PC-3 (cell line): ENCODE measurements at regions not wholly inside any gene's neighbourhood (a gene's known extent, or its start where the extent isn't known, plus 50 kb on each side); places are given as distances from the start of the nearest gene placed in this dataset.
A peak's percentile ranks its signal among the peaks of the same experiment; 100 is the strongest.

Experiments
- ATAC-seq: fragments of 200-7000 bp; cut with Tn5 transposase; 2 replicates; pipeline ENCODE4 v1.9.1; 2020; ENCODE audit warnings: mild to moderate bottlenecking, moderate library complexity
- BruUV-seq: library from RNA; stranded (reverse); fragments of 400-500 nt; replicated peaks from 2 replicates; lab custom pipeline; 2021; lab: Mats Ljungman, UMichigan
- CTCF ChIA-PET: fragments of 300-600 bp; sonication (Branson Sonifier 250); formaldehyde crosslinking; loops from one replicate; lab custom pipeline; 2022; ENCODE audit warnings: antibody characterized with exemption; lab: Charles Lee
- POLR2A ChIA-PET: fragments of 300-600 bp; sonication (Branson Sonifier 250); formaldehyde crosslinking; loops from one replicate; lab custom pipeline; 2022; ENCODE audit warnings: antibody characterized with exemption; ENCODE audit not compliant: unreplicated experiment; lab: Charles Lee
- DNase-seq: peaks from one replicate; pipeline ENCODE4 v3.0.0-alpha.2; 2015
- H2AFZ ChIP-seq: fragments of 300-600 bp; sonication (generic); 2 replicates; pipeline ENCODE4 v1.6.0; 2016; ENCODE audit warnings: antibody characterized with exemption, low read length
- H3F3A ChIP-seq: fragments of 300-600 bp; sonication (generic); one replicate; pipeline ENCODE4 v1.6.0; 2017; ENCODE audit warnings: antibody characterized with exemption, low read length, control low read depth, mild to moderate bottlenecking; ENCODE audit not compliant: unreplicated experiment
- H3K27ac ChIP-seq: fragments of 300-600 bp; sonication (generic); 2 replicates; pipeline ENCODE4 v1.5.1; 2016; ENCODE audit warnings: mild to moderate bottlenecking, low read length
- H3K27me3 ChIP-seq: fragments of 300-600 bp; sonication (generic); 2 replicates; pipeline ENCODE4 v1.6.1; 2016; ENCODE audit warnings: low read length, mixed read lengths
- H3K36me3 ChIP-seq: fragments of 300-600 bp; sonication (generic); 2 replicates; pipeline ENCODE4 v1.6.1; 2016; ENCODE audit warnings: low read depth, mixed run types, low read length, mixed read lengths
- H3K4me1 ChIP-seq: fragments of 300-600 bp; sonication (generic); 2 replicates; pipeline ENCODE4 v1.5.1; 2016; ENCODE audit warnings: low read length; ENCODE audit not compliant: insufficient read depth
- H3K4me2 ChIP-seq: fragments of 300-600 bp; sonication (generic); 2 replicates; pipeline ENCODE4 v1.6.0; 2016; ENCODE audit warnings: low read length
- H3K4me3 ChIP-seq: fragments of 300-600 bp; sonication (generic); 2 replicates; pipeline ENCODE4 v1.5.1; 2016; ENCODE audit warnings: mild to moderate bottlenecking, low read length, mixed read lengths
- H3K79me2 ChIP-seq: fragments of 300-600 bp; sonication (generic); 2 replicates; pipeline ENCODE4 v1.6.1; 2017; ENCODE audit warnings: low read length, mixed read lengths
- H3K9ac ChIP-seq: fragments of 300-600 bp; sonication (generic); 2 replicates; pipeline ENCODE4 v1.6.0; 2016; ENCODE audit warnings: mild to moderate bottlenecking, low read length
- H3K9me2 ChIP-seq: fragments of 300-600 bp; sonication (generic); replicated peaks from 2 replicates; pipeline ENCODE4 v1.6.1; 2016; ENCODE audit warnings: mixed run types, low read length, mixed read lengths
- H3K9me3 ChIP-seq: fragments of 300-600 bp; sonication (generic); 2 replicates; pipeline ENCODE4 v1.6.1; 2016; ENCODE audit warnings: low read length, mixed read lengths
- H4K20me1 ChIP-seq: fragments of 300-600 bp; sonication (generic); 2 replicates; pipeline ENCODE4 v1.6.1; 2016; ENCODE audit warnings: low read length, mixed read lengths
- CTCF ChIP-seq: fragments of 300-600 bp; sonication (generic); conservative IDR thresholded peaks from 2 replicates; pipeline ENCODE4 v1.5.1; 2017; ENCODE audit warnings: antibody characterized with exemption, low read depth, mild to moderate bottlenecking, low read length
- EZH2 ChIP-seq: fragments of 300-600 bp; sonication (generic); IDR thresholded peaks from one replicate; pipeline ENCODE4 v1.6.1; 2017; ENCODE audit warnings: antibody characterized with exemption, mild to moderate bottlenecking, low read length; ENCODE audit not compliant: unreplicated experiment
- EZH2phosphoT487 ChIP-seq: fragments of 300-600 bp; sonication (generic); IDR thresholded peaks from 2 replicates; pipeline ENCODE4 v1.6.1; 2018; ENCODE audit warnings: mild to moderate bottlenecking, antibody characterized with exemption, low read length, borderline replicate concordance
- intact Hi-C: fragments of 100-400 bp; cut with micrococcal nuclease; formaldehyde crosslinking; loops from 2 replicates; pipeline ENCODE4 v1.9.0; 2023

DNA sequence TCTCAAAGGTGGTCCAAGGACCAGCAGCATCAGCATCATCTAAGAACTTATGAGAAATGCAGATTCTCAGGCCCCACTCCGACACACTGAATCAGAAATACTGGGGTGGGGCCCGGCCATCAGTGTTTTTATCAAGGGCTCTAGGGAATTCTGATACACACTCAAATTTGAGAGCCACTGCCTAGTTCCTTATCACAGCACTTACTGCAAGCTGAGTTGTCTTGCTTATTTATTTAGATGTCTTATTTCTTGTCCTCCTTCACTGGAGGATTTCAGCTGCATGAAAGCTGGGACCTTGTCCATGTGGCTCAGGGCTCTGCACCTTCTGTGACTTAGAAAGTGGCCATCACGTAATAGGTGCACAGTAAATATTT is 139.4 kb upstream of the RREB1 start:
- intact Hi-C loops: no loop called here
- H4K20me1 ChIP-seq: no peaks in the 10 kb centered on the region
- no peaks in the 10 kb centered on the region for H3K9me2 ChIP-seq
- H3K9me3 ChIP-seq: no peaks in the 10 kb centered on the region
- no peak overlapping the region for H3K4me2 ChIP-seq
- no peaks in the 10 kb centered on the region for H3K79me2 ChIP-seq
- no peak for TF ChIP-seq EZH2
- no peak for TF ChIP-seq CTCF
- no peak for TF ChIP-seq EZH2phosphoT487
- peaks cover 54% of the 10 kb centered on the region for H3K4me1 ChIP-seq
- H3K27ac ChIP-seq: peak overlapping the region; percentile 85
- no peak overlapping the region for H2AFZ ChIP-seq
- no TSS peak for BruUV-seq
- ChIA-PET POLR2A (no interaction called here), CTCF (interaction anchor here (0.7 kb wide), 1 partner anchor 307 kb away, joined by 3 read pairs; no protein-coding TSS in a partner anchor)
- no peak overlapping the region for H3K4me3 ChIP-seq
- H3F3A ChIP-seq: no peaks in the 10 kb centered on the region
- no peak for ATAC-seq
- no peaks in the 10 kb centered on the region for H3K36me3 ChIP-seq
- no peak for DNase-seq
- no peaks in the 10 kb centered on the region for H3K27me3 ChIP-seq
- H3K9ac ChIP-seq: peak overlapping the region; percentile 68; the same call in 1 of the 2 replicates

- peak overlapping the region; percentile 68 for H3K9ac ChIP-seq
- H3F3A ChIP-seq: no peaks in the 10 kb centered on the region
- peak overlapping the region; percentile 25 for H3K4me2 ChIP-seq
- no peaks in the 10 kb centered on the region for H3K36me3 ChIP-seq
- no peaks in the 10 kb centered on the region for H3K9me3 ChIP-seq
- H3K9me2 ChIP-seq: no peaks in the 10 kb centered on the region
- H3K79me2 ChIP-seq: no peaks in the 10 kb centered on the region
- POLR2A ChIA-PET: no interaction called here
- DNase-seq (peak; percentile 57), ATAC-seq (no peak)
- H4K20me1 ChIP-seq: no peaks in the 10 kb centered on the region
- H3K4me3 ChIP-seq: no peak overlapping the region
- no TSS peak for BruUV-seq
- intact Hi-C loops: no loop called here
- H3K27me3 ChIP-seq: no peaks in the 10 kb centered on the region
- H3K4me1 ChIP-seq: peaks cover 54% of the 10 kb centered on the region
- H2AFZ ChIP-seq: no peak overlapping the region
- peak overlapping the region; percentile 85 for H3K27ac ChIP-seq
- TF ChIP-seq EZH2phosphoT487 (no peak), EZH2 (no peak), CTCF (no peak)
- CTCF ChIA-PET: interaction anchor here (0.7 kb wide), 1 partner anchor 306 kb away, joined by 3 read pairs; no protein-coding TSS in a partner anchor
These were observed 138.8 kb upstream of the RREB1 start for GRCh38 chr6:6968731-6969552.

GRCh38 chr6:6969761-6970223 is 138.0 kb upstream of the RREB1 start:
- Histone ChIP-seq H3K9ac (peak overlapping the region; percentile 72), H3K9me3 (no peaks in the 10 kb centered on the region), H3K4me2 (peak overlapping the region; percentile 28; the same call in 1 of the 2 replicates), H2AFZ (0 out of 2 replicates have a peak overlapping the region, but pooled peaks have one; percentile 12), H3K27ac (peak overlapping the region; percentile 85), H3K79me2 (no peaks in the 10 kb centered on the region), H3K9me2 (no peaks in the 10 kb centered on the region), H3K4me1 (peaks cover 45% of the 10 kb centered on the region), H4K20me1 (no peaks in the 10 kb centered on the region), H3K4me3 (no peak overlapping the region), H3F3A (no peaks in the 10 kb centered on the region), H3K36me3 (no peaks in the 10 kb centered on the region), H3K27me3 (no peaks in the 10 kb centered on the region)
- no peak for TF ChIP-seq EZH2
- no peak for TF ChIP-seq EZH2phosphoT487
- TF ChIP-seq CTCF: no peak
- CTCF ChIA-PET: no interaction called here
- no TSS peak for BruUV-seq
- DNase-seq: peak; percentile 98
- intact Hi-C loops: no loop called here
- peak; percentile 84 for ATAC-seq
- POLR2A ChIA-PET: interaction anchor here (0.5 kb wide), 1 partner anchor 143 kb away, joined by 3 read pairs; no protein-coding TSS in a partner anchor
